SK-N-SH (cell line): ENCODE measurements at regions not wholly inside any gene's neighbourhood (a gene's known extent, or its start where the extent isn't known, plus 50 kb on each side); places are given as distances from the start of the nearest gene placed in this dataset.

Experiments used
- CTCF ChIA-PET: fragments of 300-600, 350-600 bp; formaldehyde crosslinking; extraction: SDS; loops from one replicate; lab custom pipeline; 2021; lab: Yijun Ruan, JAX
- POLR2A ChIA-PET: fragments of 350-600 bp; sonication (Branson Sonifier 250); formaldehyde crosslinking; extraction: SDS; loops from one replicate; lab custom pipeline; 2020; ENCODE audit warnings: antibody characterized with exemption, inconsistent platforms; lab: Yijun Ruan, JAX
- DNase-seq: peaks from one replicate; pipeline ENCODE4 v3.0.0; 2012
- H2AFZ ChIP-seq: fragments of 200-600 bp; sonication (generic); 2 replicates; pipeline ENCODE4 v1.8.1; 2016; ENCODE audit warnings: antibody characterized with exemption, mild to moderate bottlenecking, low read depth
- H3F3A ChIP-seq: fragments of 200-600 bp; sonication (generic); replicated peaks from 2 replicates; pipeline ENCODE3; 2016; ENCODE audit warnings: antibody characterized with exemption, mild to moderate bottlenecking; ENCODE audit not compliant: insufficient read depth
- H3K27ac ChIP-seq, 2 experiments: fragments of 200-500 bp in 1 of 2; fragments of 200-600 bp in 1 of 2; sonication (Bioruptor generic) in 1 of 2; sonication (generic), shearing (Covaris generic) in 1 of 2; 2 replicates each; pipeline versions ENCODE4 v1.5.1 to v1.6.1; 2014 to 2016; ENCODE audit warnings: low read depth in 2 of 2, inconsistent platforms in 1 of 2, low read length in 1 of 2, mild to moderate bottlenecking in 1 of 2, mixed read lengths in 1 of 2
- H3K27me3 ChIP-seq: fragments of 200-600 bp; sonication (generic), shearing (Covaris generic); 2 replicates; pipeline ENCODE4 v1.6.1; 2016; ENCODE audit warnings: mixed run types; ENCODE audit not compliant: insufficient read depth
- H3K36me3 ChIP-seq, 2 experiments: fragments of 200-500 bp in 1 of 2; fragments of 200-600 bp in 1 of 2; sonication (Bioruptor generic) in 1 of 2; sonication (generic) in 1 of 2; replicated peaks in 1 of 2; 2 replicates each; pipeline versions ENCODE3 to v1.5.1; 2014 to 2016; ENCODE audit warnings: low read length in 1 of 2, mild to moderate bottlenecking in 1 of 2; ENCODE audit not compliant: insufficient read depth in 2 of 2, control insufficient read depth in 1 of 2
- H3K4me1 ChIP-seq, 2 experiments: fragments of 200-500 bp in 1 of 2; fragments of 200-600 bp in 1 of 2; sonication (Bioruptor generic) in 1 of 2; sonication (generic), shearing (Covaris generic) in 1 of 2; 2 replicates each; pipeline versions ENCODE4 v1.5.1 to v1.6.1; 2014 to 2016; ENCODE audit warnings: low read depth in 1 of 2, low read length in 1 of 2, mixed run types in 1 of 2; ENCODE audit not compliant: insufficient read depth in 2 of 2, control insufficient read depth in 1 of 2
- H3K4me2 ChIP-seq: fragments of 200-600 bp; sonication (generic), shearing (Covaris generic); 2 replicates; pipeline ENCODE4 v1.6.1; 2017; ENCODE audit warnings: mixed run types
- H3K4me3 ChIP-seq, 2 experiments: fragments of 200-500 bp in 1 of 2; fragments of 200-600 bp in 1 of 2; sonication (Bioruptor generic) in 1 of 2; sonication (generic), shearing (Covaris generic) in 1 of 2; 2 replicates each; pipeline versions ENCODE4 v1.5.1 to v1.8.1; 2014 to 2016; ENCODE audit warnings: low read depth in 2 of 2, inconsistent platforms in 1 of 2, low read length in 1 of 2, mild to moderate bottlenecking in 1 of 2, mixed read lengths in 1 of 2, moderate library complexity in 1 of 2
- H3K79me2 ChIP-seq: fragments of 200-600 bp; sonication (generic); 2 replicates; pipeline ENCODE4 v1.8.1; 2017; ENCODE audit warnings: mild to moderate bottlenecking; ENCODE audit not compliant: insufficient read depth
- H3K9ac ChIP-seq: fragments of 200-600 bp; sonication (generic); 2 replicates; pipeline ENCODE4 v1.6.1; 2017; ENCODE audit warnings: mixed run types
- H3K9me2 ChIP-seq: fragments of 200-600 bp; sonication (generic); 2 replicates; pipeline ENCODE4 v1.6.1; 2017; ENCODE audit warnings: mixed run types
- H3K9me3 ChIP-seq: fragments of 200-600 bp; sonication (generic); 2 replicates; pipeline ENCODE4 v1.6.1; 2017; ENCODE audit warnings: mixed run types, mild to moderate bottlenecking, moderate library complexity
- H4K20me1 ChIP-seq: fragments of 200-600 bp; sonication (generic); 2 replicates; pipeline ENCODE4 v1.6.1; 2017; ENCODE audit warnings: mild to moderate bottlenecking, mixed run types; ENCODE audit not compliant: insufficient read depth
- EZH2phosphoT487 ChIP-seq: fragments of 200-600 bp; sonication (generic); IDR thresholded peaks from 2 replicates; pipeline ENCODE4 v1.6.1; 2017; ENCODE audit warnings: low read depth, mixed run types, mild to moderate bottlenecking, antibody characterized with exemption, moderate library complexity, borderline replicate concordance
- FOXM1 ChIP-seq: IDR thresholded peaks from 2 replicates; pipeline ENCODE4 v1.4.0; 2012; ENCODE audit warnings: low read depth, mild to moderate bottlenecking
- GABPA ChIP-seq: IDR thresholded peaks from 2 replicates; pipeline ENCODE4 v1.4.0; 2012; ENCODE audit warnings: low read depth, mild to moderate bottlenecking
- GATA2 ChIP-seq: sonication (generic); formaldehyde crosslinking; IDR thresholded peaks from 2 replicates; pipeline ENCODE4 v1.5.0; 2020; ENCODE audit warnings: mild to moderate bottlenecking, missing genetic modification reagents
- JUND ChIP-seq: IDR thresholded peaks from 2 replicates; pipeline ENCODE4 v1.4.0; 2012
- RAD21 ChIP-seq: IDR thresholded peaks from 2 replicates; pipeline ENCODE4 v1.6.1; 2012; ENCODE audit warnings: mild to moderate bottlenecking, low read length
- RFX5 ChIP-seq: IDR thresholded peaks from 2 replicates; pipeline ENCODE4 v1.6.1; 2012; ENCODE audit warnings: mild to moderate bottlenecking, improper control_type of control experiment, low read length
- TAF1 ChIP-seq: IDR thresholded peaks from 2 replicates; pipeline ENCODE4 v1.6.1; 2012; ENCODE audit warnings: low read depth, mild to moderate bottlenecking, low read length, moderate library complexity, borderline replicate concordance
- TEAD4 ChIP-seq: IDR thresholded peaks from 2 replicates; pipeline ENCODE4 v1.4.0; 2012; ENCODE audit warnings: mild to moderate bottlenecking, borderline replicate concordance; ENCODE audit not compliant: insufficient read depth
- YY1 ChIP-seq: IDR thresholded peaks from 2 replicates; pipeline ENCODE4 v1.4.0; 2012; ENCODE audit warnings: low read depth, mild to moderate bottlenecking
- WGBS: methylation state at CpG from one replicate; pipeline ENCODE4 v1.1.6; 2017; ENCODE audit warnings: low lambda C conversion rate; 5-methylcytosine and 5-hydroxymethylcytosine counted together
- TF ChIP-seq, protein P1 (sequence below): fragments of 150-350 bp; IDR thresholded peaks from 2 replicates; pipeline ENCODE4 v1.6.1; 2017; ENCODE audit warnings: antibody characterized with exemption, low read length, low read depth, borderline replicate concordance
- TF ChIP-seq, protein P2 (sequence below): IDR thresholded peaks from 2 replicates; pipeline ENCODE4 v1.4.0; 2012; ENCODE audit warnings: low read depth, borderline replicate concordance

DNA sequence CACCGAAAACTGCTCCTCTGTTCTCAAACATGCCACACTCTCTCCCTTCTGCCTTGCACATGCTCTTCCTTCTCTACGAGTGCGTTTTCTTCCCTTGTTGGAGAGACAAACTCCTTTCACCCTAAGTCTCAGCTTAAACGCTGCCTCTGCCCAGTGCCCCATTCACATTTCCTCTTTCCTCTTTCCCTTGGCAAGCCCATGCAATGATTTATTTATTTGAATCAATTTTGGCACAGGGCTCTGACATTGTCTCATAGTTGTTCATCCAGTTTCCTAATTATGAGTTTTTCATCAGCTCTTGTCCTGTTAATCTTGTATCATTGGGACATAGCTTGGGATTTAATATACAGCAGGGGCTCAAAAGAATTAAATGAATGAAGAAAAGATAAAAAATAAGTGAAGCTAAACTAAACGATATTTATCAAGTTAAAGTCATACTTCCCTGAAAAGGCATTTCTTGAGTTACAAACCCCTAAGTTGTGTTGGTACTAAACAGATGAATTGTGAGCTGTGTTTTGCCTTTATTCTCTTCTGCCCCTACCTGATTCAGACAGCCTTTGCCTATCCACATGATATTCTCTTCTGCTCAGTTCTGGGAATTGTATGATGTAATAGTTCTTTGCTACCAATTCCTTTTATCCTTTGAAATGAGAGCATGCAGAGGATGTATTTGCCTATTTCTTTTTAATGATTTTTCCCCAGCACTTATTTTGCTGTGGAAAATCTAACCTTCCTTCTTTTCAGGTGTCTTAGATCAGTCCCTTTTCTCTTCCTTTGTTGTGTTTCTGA is 704.4 kb downstream of the UTRN start (continued):
- TF ChIP-seq GATA2 (no peak), FOXM1 (no peak), RAD21 (no peak), YY1 (no peak), RFX5 (no peak), GABPA (no peak)
- TF ChIP-seq, protein P1, sequence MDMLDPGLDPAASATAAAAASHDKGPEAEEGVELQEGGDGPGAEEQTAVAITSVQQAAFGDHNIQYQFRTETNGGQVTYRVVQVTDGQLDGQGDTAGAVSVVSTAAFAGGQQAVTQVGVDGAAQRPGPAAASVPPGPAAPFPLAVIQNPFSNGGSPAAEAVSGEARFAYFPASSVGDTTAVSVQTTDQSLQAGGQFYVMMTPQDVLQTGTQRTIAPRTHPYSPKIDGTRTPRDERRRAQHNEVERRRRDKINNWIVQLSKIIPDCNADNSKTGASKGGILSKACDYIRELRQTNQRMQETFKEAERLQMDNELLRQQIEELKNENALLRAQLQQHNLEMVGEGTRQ = no peak

DNA sequence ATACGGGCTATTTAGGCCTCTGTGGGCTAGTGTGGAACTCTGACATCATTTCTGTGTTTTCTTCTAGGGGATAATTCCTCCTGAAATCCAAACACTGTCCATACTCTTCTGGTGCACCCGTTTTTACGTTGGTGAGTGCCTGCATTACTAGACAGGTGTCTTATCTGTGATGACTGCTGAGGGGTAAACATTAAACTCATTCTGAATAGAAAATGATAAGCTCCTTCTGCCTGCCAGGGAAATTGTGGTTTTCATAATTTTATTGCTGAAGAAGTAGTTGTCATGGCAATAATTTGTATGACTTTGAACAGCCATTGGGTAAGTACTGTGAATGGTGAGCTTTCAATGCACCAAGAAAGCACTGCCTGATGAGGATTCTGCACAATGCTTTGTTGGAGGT is 705.6 kb downstream of the UTRN start:
- no peaks in the 10 kb centered on the region for H3K36me3 ChIP-seq
- H4K20me1 ChIP-seq = no peaks in the 10 kb centered on the region
- H3K9me2 ChIP-seq = no peaks in the 10 kb centered on the region
- no peak overlapping the region for H2AFZ ChIP-seq
- no peaks in the 10 kb centered on the region for H3K4me1 ChIP-seq
- no peak overlapping the region for H3K9ac ChIP-seq
- DNase-seq = no peak
- H3K4me3 ChIP-seq = no peak overlapping the region
- TF ChIP-seq, protein P1 = no peak
- TF ChIP-seq RAD21 (no peak), TAF1 (no peak), FOXM1 (no peak), EZH2phosphoT487 (no peak), TEAD4 (no peak), JUND (no peak)
- TF ChIP-seq, protein P2, sequence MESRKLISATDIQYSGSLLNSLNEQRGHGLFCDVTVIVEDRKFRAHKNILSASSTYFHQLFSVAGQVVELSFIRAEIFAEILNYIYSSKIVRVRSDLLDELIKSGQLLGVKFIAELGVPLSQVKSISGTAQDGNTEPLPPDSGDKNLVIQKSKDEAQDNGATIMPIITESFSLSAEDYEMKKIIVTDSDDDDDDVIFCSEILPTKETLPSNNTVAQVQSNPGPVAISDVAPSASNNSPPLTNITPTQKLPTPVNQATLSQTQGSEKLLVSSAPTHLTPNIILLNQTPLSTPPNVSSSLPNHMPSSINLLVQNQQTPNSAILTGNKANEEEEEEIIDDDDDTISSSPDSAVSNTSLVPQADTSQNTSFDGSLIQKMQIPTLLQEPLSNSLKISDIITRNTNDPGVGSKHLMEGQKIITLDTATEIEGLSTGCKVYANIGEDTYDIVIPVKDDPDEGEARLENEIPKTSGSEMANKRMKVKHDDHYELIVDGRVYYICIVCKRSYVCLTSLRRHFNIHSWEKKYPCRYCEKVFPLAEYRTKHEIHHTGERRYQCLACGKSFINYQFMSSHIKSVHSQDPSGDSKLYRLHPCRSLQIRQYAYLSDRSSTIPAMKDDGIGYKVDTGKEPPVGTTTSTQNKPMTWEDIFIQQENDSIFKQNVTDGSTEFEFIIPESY = no peak
- no peaks in the 10 kb centered on the region for H3K27me3 ChIP-seq
- no peak overlapping the region for H3K4me2 ChIP-seq
- H3K79me2 ChIP-seq = no peaks in the 10 kb centered on the region
- ChIA-PET POLR2A (no interaction called here), CTCF (no interaction called here)
- 16% methylated on average over 3 of the region's 3 CpGs for WGBS
- H3F3A ChIP-seq = no peaks in the 10 kb centered on the region
- H3K27ac ChIP-seq = no peak overlapping the region
- H3K9me3 ChIP-seq = no peaks in the 10 kb centered on the region
